ENCODE measurements at regions not wholly inside any gene's neighbourhood (a gene's known extent, or its start where the extent isn't known, plus 50 kb on each side); places are given as distances from the start of the nearest gene placed in this dataset.
"Not testable (repeated sequence)": the region's sequence is repeated elsewhere in the genome, so short reads cannot be mapped to it uniquely, and the experiment has no call there.

DNA sequence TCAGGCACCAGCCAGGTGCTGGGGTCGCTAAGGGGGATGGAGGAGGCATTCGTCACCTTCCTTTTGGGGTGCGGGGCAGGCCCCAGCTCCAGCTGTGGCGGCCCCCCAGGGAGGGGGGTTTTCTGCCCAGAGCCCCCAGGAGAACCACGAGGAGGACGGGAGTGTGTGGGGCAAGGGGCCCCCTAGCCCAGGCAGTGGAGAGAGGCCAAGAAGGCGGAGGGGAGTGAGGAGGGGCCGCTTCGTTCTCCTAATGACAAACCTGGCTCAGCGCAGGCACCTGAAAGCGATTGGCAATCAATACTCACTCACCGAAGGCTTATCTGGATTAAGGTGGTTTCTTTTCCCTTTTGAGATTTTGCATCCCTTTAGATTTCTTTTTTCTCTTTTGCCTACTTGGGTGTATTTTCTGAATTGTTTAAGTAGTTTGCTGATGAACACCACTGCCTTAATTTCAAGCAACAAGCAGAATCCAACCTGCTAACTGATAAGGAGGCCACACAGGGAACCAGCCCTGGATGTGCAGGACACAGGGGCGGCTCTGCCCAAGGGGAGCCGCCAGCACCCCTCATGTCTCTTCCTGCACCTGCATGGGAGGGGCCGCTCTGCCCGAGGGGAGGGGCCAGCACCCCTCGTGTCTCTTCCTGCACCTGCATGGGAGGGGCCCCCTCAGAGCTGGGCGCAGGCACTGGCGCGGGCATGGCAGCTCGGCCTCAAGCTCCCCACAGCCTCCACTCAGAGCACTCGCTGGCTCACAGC is 122.3 kb downstream of the BRD1 start:
- H3K27ac ChIP-seq (ENCODE audit: low read length) = no peak overlapping the region
- H3K4me1 ChIP-seq (ENCODE audit: insufficient read depth, low read length) = no peaks in the 10 kb centered on the region
- H3K9me3 ChIP-seq (ENCODE audit: insufficient read depth, low read depth, low read length) = peaks cover 8% of the 10 kb centered on the region
- H3K4me3 ChIP-seq (ENCODE audit: low read length) = no peak overlapping the region
- H3K36me3 ChIP-seq (ENCODE audit: insufficient read depth, low read depth, low read length) = no peaks in the 10 kb centered on the region
- no peaks in the 10 kb centered on the region for H3K27me3 ChIP-seq (ENCODE audit: insufficient read depth, low read length)
- H3K9ac ChIP-seq (ENCODE audit: low read depth, low read length) = no peak overlapping the region

DNA sequence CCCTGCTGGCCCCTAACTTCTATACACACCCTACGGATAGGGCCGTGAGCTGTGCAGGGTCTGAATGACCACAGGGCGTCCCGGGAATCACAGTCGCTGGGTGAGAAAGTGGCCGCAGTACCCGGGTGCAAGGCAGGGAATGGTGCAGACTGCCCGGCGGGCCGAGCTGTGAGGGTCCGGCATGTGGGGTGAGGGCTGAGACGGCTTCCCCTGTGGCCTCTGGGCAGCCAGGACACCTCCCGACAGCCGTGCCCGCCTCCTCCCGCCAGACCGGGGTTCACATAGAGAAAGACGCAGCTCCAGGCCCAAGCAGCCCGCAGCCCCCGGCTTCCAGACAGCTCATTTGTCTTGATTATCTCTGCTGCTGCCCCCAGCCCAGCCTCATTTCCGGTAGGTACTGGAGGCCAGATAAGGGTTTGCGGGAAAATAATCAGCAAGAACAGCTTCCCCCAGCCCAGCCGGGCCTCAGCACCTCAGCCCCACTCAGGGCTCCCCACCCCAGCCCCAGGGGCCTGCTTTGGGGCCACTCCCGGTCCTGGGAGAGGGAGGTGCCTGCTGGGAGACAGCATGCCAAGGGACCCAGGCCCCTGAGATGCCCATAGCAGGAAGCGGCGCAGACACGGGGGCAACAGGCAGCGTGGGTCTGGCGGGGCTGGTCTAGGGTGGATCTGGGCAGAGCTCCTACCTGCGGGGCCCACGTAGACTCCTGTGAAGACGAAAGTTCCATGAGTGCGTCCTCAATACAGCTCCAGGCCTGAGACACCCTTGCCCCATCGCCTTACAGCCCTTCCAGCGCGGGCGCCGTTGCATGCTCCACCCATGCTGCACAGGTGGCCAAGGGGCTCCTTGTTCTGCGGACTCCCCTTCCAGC is 123.1 kb downstream of the BRD1 start:
- H3K9me3 ChIP-seq (ENCODE audit: insufficient read depth, low read depth, low read length) = peaks cover 8% of the 10 kb centered on the region
- no peak overlapping the region for H3K27ac ChIP-seq (ENCODE audit: low read length)
- H3K9ac ChIP-seq (ENCODE audit: low read depth, low read length) = no peak overlapping the region
- H3K36me3 ChIP-seq (ENCODE audit: insufficient read depth, low read depth, low read length) = no peaks in the 10 kb centered on the region
- H3K4me1 ChIP-seq (ENCODE audit: insufficient read depth, low read length) = no peaks in the 10 kb centered on the region
- H3K27me3 ChIP-seq (ENCODE audit: insufficient read depth, low read length) = no peaks in the 10 kb centered on the region
- H3K4me3 ChIP-seq (ENCODE audit: low read length) = no peak overlapping the region

- no peaks in the 10 kb centered on the region for H3K27me3 ChIP-seq (ENCODE audit: insufficient read depth, low read length)
- peaks cover 8% of the 10 kb centered on the region for H3K9me3 ChIP-seq (ENCODE audit: insufficient read depth, low read depth, low read length)
- no peaks in the 10 kb centered on the region for H3K36me3 ChIP-seq (ENCODE audit: insufficient read depth, low read depth, low read length)
- H3K4me3 ChIP-seq (ENCODE audit: low read length) = no peak overlapping the region
- no peaks in the 10 kb centered on the region for H3K4me1 ChIP-seq (ENCODE audit: insufficient read depth, low read length)
- H3K9ac ChIP-seq (ENCODE audit: low read depth, low read length) = no peak overlapping the region
- H3K27ac ChIP-seq (ENCODE audit: low read length) = no peak overlapping the region
Measured at GRCh38 chr22:49703990-49704344, 123.7 kb downstream of the BRD1 start.

GRCh38 chr22:49703505-49703904 is 124.2 kb downstream of the BRD1 start:
- Histone ChIP-seq H3K36me3 (ENCODE audit: insufficient read depth, low read depth, low read length) (no peaks in the 10 kb centered on the region), H3K9ac (ENCODE audit: low read depth, low read length) (no peak overlapping the region), H3K9me3 (ENCODE audit: insufficient read depth, low read depth, low read length) (peaks cover 8% of the 10 kb centered on the region), H3K27ac (ENCODE audit: low read length) (no peak overlapping the region), H3K4me3 (ENCODE audit: low read length) (no peak overlapping the region), H3K4me1 (ENCODE audit: insufficient read depth, low read length) (no peaks in the 10 kb centered on the region), H3K27me3 (ENCODE audit: insufficient read depth, low read length) (no peaks in the 10 kb centered on the region)

- H3K4me1 ChIP-seq (ENCODE audit: insufficient read depth, low read length) = no peaks in the 10 kb centered on the region
- no peak overlapping the region for H3K4me3 ChIP-seq (ENCODE audit: low read length)
- no peak overlapping the region for H3K9ac ChIP-seq (ENCODE audit: low read depth, low read length)
- H3K27me3 ChIP-seq (ENCODE audit: insufficient read depth, low read length) = no peaks in the 10 kb centered on the region
- H3K36me3 ChIP-seq (ENCODE audit: insufficient read depth, low read depth, low read length) = no peaks in the 10 kb centered on the region
- no peak overlapping the region for H3K27ac ChIP-seq (ENCODE audit: low read length)
- H3K9me3 ChIP-seq (ENCODE audit: insufficient read depth, low read depth, low read length) = peaks cover 14% of the 10 kb centered on the region
Measured at GRCh38 chr22:49702068-49702397, 125.6 kb downstream of the BRD1 start.

DNA sequence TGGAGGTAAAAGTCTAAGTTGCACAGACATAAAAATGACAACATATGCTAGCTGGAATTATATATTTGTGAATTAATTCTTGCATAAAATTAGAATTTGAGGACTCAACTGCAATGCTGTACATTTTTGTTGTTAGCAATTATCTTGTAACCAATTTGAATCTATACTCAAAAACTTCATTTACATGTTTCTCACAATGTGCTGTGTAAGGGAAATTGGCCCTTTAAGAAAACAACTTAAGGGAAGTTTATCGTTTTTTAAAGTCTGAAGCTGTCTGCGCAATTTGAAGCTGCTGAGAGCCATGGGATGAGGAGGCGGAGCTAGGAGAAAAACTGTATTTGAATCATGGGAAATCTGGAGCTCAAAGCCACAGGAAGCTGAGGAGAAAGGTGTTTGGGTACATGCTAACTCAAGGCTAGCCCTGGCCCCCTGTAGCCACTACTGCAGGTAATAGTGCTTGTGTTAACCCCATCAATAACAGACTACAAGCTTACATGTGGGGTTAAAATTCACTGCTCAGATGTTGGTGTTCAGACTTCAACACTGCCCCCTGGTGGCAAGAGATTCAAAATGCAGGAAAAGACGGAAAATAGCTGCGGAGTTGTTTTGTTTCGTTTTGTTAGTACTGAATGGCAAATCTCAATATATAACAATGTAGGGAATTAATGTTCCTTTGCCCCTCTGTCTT is 126.1 kb downstream of the BRD1 start:
- Histone ChIP-seq H3K9me3 (ENCODE audit: insufficient read depth, low read depth, low read length) (peaks cover 17% of the 10 kb centered on the region), H3K4me1 (ENCODE audit: insufficient read depth, low read length) (no peaks in the 10 kb centered on the region), H3K27me3 (ENCODE audit: insufficient read depth, low read length) (no peaks in the 10 kb centered on the region), H3K9ac (ENCODE audit: low read depth, low read length) (no peak overlapping the region), H3K36me3 (ENCODE audit: insufficient read depth, low read depth, low read length) (no peaks in the 10 kb centered on the region), H3K27ac (ENCODE audit: low read length) (no peak overlapping the region), H3K4me3 (ENCODE audit: low read length) (no peak overlapping the region)

GRCh38 chr22:49699928-49700498 is 127.7 kb downstream of the BRD1 start:
- Histone ChIP-seq H3K9me3 (ENCODE audit: insufficient read depth, low read depth, low read length) (peaks cover 17% of the 10 kb centered on the region), H3K27ac (ENCODE audit: low read length) (no peak overlapping the region), H3K36me3 (ENCODE audit: insufficient read depth, low read depth, low read length) (no peaks in the 10 kb centered on the region), H3K4me3 (ENCODE audit: low read length) (no peak overlapping the region), H3K9ac (ENCODE audit: low read depth, low read length) (no peak overlapping the region), H3K4me1 (ENCODE audit: insufficient read depth, low read length) (no peaks in the 10 kb centered on the region), H3K27me3 (ENCODE audit: insufficient read depth, low read length) (no peaks in the 10 kb centered on the region)

- Histone ChIP-seq H3K27me3 (ENCODE audit: insufficient read depth, low read length) (no peaks in the 10 kb centered on the region), H3K36me3 (ENCODE audit: insufficient read depth, low read depth, low read length) (no peaks in the 10 kb centered on the region), H3K9me3 (ENCODE audit: insufficient read depth, low read depth, low read length) (peaks cover 17% of the 10 kb centered on the region), H3K27ac (ENCODE audit: low read length) (no peak overlapping the region), H3K4me1 (ENCODE audit: insufficient read depth, low read length) (no peaks in the 10 kb centered on the region), H3K9ac (ENCODE audit: low read depth, low read length) (no peak overlapping the region), H3K4me3 (ENCODE audit: low read length) (no peak overlapping the region)
Measured at GRCh38 chr22:49699476-49699875, 128.2 kb downstream of the BRD1 start.

DNA sequence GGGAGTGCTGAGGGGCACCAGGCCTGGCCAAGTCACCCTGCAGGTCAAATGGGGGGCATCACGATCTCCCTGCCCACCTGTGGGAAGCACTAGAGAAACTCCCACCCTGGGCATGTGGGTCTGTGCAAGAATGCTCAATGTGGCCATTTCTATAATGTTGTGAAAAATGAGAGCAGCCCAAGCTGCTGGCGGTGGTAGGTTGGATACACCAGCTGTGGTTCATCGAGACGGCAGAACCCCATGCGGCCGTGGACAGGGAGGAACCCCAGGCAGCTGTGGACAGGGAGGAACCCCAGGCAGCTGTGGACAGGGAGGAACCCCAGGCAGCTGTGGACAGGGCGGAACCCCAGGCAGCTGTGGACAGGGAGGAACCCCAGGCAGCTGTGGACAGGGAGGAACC is 129.1 kb downstream of the BRD1 start:
- not testable (repeated sequence) for H3K27me3 ChIP-seq (ENCODE audit: insufficient read depth, low read length)

DNA sequence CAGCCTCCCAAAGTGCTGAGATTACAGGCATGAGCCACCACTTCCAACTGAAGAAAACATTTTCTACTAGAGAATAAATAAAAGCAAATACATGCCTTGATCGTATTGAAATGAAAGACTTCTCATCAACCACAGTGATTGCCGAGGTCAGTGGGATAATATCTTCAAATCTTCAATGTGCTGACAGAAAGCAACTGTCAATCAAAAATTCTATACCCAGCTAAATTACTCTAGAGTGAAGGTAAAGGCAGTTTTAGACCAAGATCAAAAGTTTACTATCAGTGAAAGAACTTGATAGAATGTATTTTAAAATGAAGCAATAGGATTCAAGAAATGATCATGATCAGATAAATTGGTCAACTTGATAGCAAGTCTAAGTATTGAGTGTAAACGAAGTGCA is 130.6 kb downstream of the BRD1 start:
- Histone ChIP-seq H3K4me1 (ENCODE audit: insufficient read depth, low read length) (no peaks in the 10 kb centered on the region), H3K27ac (ENCODE audit: low read length) (no peak overlapping the region), H3K9me3 (ENCODE audit: insufficient read depth, low read depth, low read length) (peaks cover 11% of the 10 kb centered on the region), H3K27me3 (ENCODE audit: insufficient read depth, low read length) (no peaks in the 10 kb centered on the region), H3K4me3 (ENCODE audit: low read length) (no peak overlapping the region), H3K36me3 (ENCODE audit: insufficient read depth, low read depth, low read length) (no peaks in the 10 kb centered on the region), H3K9ac (ENCODE audit: low read depth, low read length) (no peak overlapping the region)

More for the DNA sequence above, 129.1 kb downstream of the BRD1 start:
- not testable (repeated sequence) for H3K4me3 ChIP-seq (ENCODE audit: low read length); H3K36me3 ChIP-seq (ENCODE audit: insufficient read depth, low read depth, low read length); H3K27ac ChIP-seq (ENCODE audit: low read length); H3K9ac ChIP-seq (ENCODE audit: low read depth, low read length); H3K4me1 ChIP-seq (ENCODE audit: insufficient read depth, low read length)
- peaks cover 17% of the 10 kb centered on the region for H3K9me3 ChIP-seq (ENCODE audit: insufficient read depth, low read depth, low read length)

DNA sequence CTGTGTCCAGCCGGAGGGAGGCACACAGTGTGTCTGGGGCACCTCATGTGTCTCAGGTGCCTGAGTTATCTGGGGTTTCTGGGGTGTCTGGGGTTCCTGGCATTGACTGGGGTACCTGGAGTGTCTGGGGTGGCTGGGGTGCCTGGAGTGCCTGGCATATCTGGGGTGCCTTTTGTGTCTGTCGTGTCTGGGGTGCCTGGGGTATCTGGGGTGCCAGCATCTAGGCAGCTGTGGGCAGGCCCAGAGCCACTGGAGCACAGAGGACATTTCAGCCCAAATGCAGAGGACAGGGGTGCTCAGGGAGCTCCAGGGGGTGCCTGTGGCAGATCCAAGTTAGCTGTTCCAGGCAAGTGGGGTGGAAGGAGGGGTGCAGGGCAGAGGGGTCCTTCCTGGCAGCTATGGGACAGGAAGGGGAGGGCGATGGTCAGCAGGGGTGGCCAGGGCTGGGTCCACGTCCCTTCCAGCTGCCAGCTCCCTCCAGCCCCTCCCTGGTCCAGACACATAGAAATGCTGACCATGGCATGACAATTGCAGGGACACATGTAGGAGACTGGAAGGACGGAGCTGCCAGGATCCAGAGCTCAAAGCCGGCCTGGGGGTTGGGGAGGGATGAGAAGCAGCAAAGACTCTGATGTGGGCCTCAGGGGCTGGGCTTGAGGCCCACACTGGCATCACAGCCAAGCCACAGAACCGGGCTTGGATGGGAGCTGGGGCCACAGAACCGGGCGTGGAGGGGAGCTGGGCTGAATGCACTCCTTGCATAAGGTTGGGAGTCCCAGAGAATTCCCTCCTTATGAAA is 133.0 kb downstream of the BRD1 start:
- Histone ChIP-seq H3K9ac (ENCODE audit: low read depth, low read length) (no peak overlapping the region), H3K9me3 (ENCODE audit: insufficient read depth, low read depth, low read length) (peaks cover 8% of the 10 kb centered on the region), H3K4me1 (ENCODE audit: insufficient read depth, low read length) (no peaks in the 10 kb centered on the region)

More for the DNA sequence above, 133.0 kb downstream of the BRD1 start:
- H3K27ac ChIP-seq (ENCODE audit: low read length) = no peak overlapping the region
- no peaks in the 10 kb centered on the region for H3K27me3 ChIP-seq (ENCODE audit: insufficient read depth, low read length)
- no peaks in the 10 kb centered on the region for H3K36me3 ChIP-seq (ENCODE audit: insufficient read depth, low read depth, low read length)
- H3K4me3 ChIP-seq (ENCODE audit: low read length) = no peak overlapping the region

Data from iPS-20b (cell line).